ENCODE measurements at regions not wholly inside any gene's neighbourhood (a gene's known extent, or its start where the extent isn't known, plus 50 kb on each side); places are given as distances from the start of the nearest gene placed in this dataset.

DNA sequence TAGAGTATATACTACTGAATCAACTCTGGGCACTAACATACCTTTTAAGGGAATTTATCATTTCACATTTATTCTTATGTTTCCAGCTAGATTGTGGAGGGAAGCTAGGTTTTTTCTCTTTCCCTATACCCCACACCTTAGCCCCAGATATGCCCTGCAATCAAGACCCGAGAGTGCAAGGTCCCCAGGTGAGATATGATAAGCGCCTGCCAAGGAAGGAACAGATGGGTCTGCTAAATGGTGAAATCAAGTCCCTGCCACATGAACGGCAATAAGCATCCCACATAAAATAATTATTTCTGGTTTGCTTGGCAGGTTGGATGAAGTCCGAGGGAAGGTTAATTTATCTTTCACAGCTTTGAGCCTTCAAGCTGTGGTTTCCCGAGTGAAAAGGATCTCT lies 195.5 kb downstream of the TOX3 start:
- no TSS peak for BruUV-seq (replicated peaks)

DNA sequence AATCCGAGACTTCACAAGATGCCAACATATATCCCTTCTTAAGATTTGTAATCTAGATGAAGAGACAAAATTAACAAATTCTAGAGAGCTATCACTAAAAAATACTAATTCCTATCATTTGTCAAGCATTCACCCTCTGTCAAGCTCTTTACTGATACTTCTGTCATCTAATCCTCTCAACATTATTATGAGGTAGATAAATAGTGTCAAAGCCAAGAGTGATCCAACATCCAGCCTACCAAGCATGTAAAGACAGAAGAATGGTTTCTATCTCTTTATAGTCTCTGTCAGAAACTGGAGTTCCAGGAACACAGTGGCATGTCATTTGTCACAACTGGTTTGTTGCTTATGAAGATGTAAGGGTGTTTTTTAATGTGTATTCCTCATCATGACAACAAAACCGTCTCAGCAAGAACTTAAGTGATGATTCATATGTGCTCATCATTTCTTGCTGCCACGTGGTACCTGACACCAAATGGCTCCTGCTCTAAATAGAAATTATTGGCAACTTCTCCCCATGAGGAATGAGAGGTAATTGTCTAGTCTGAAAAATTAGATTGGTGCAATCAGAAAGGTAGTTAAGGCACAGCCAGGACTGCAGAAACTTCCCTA lies 196.8 kb downstream of the TOX3 start:
- no peak for FAIRE-seq
- no TSS peak for BruUV-seq (replicated peaks)
- H4K20me1 ChIP-seq (replicated peaks; ENCODE audit: control insufficient read depth, extremely low read depth, insufficient read depth, low read length) = no peaks in the 10 kb centered on the region
- dilution Hi-C loops (cut with MboI; ENCODE audit: extremely low pct_ligation_motif_present, low sequenced_read_pairs) = no loop called here
- no peaks in the 10 kb centered on the region for H3K79me2 ChIP-seq (ENCODE audit: control insufficient read depth, insufficient read depth, low read length)
- H3K9me1 ChIP-seq (replicated peaks; ENCODE audit: control insufficient read depth, extremely low read depth, insufficient read depth, low read length) = no peaks in the 10 kb centered on the region
- no peaks in the 10 kb centered on the region for H3K4me1 ChIP-seq (ENCODE audit: control insufficient read depth, extremely low read depth, insufficient read depth, low read length)
- H2AFZ ChIP-seq (ENCODE audit: low read depth, low read length) = no peak overlapping the region
- ChIA-PET CTCF (no interaction called here), POLR2A (no interaction called here)
- H3K27ac ChIP-seq (ENCODE audit: insufficient read depth, low read depth, low read length) = no peak overlapping the region
- no peak overlapping the region for H3K9ac ChIP-seq (replicated peaks; ENCODE audit: extremely low read depth, insufficient read depth, low read length)
- no peak overlapping the region for H3K4me3 ChIP-seq (replicated peaks in 1 of 3; ENCODE audit: insufficient read depth in 1 of 3, low read depth in 1 of 3, low read length in 3 of 3)
- H3K36me3 ChIP-seq (ENCODE audit: control insufficient read depth in 2 of 2, extremely low read depth in 1 of 2, insufficient read depth in 2 of 2, low read length in 2 of 2) = no peaks in the 10 kb centered on the region
- H3K9me3 ChIP-seq (replicated peaks; ENCODE audit: control insufficient read depth, insufficient read depth, low read length) = peaks cover 5% of the 10 kb centered on the region
- H3K27me3 ChIP-seq (ENCODE audit: control insufficient read depth in 2 of 2, insufficient read depth in 2 of 2, low read length in 2 of 2) = no peaks in the 10 kb centered on the region
- intact Hi-C loops (cut with micrococcal nuclease) = no loop called here
- DNase-seq (ENCODE audit: low read depth, low spot score) = no peak
- H3K4me2 ChIP-seq (ENCODE audit: insufficient read depth, low read length) = no peak overlapping the region
- TF ChIP-seq FOS (IDR thresholded peaks at IDR 0.05; ENCODE audit: borderline replicate concordance, insufficient read depth, low read length) = no peak
- no peak for TF ChIP-seq MYC (IDR thresholded peaks at IDR 0.05; ENCODE audit: low read depth, low read length)
- TF ChIP-seq, protein P1, sequence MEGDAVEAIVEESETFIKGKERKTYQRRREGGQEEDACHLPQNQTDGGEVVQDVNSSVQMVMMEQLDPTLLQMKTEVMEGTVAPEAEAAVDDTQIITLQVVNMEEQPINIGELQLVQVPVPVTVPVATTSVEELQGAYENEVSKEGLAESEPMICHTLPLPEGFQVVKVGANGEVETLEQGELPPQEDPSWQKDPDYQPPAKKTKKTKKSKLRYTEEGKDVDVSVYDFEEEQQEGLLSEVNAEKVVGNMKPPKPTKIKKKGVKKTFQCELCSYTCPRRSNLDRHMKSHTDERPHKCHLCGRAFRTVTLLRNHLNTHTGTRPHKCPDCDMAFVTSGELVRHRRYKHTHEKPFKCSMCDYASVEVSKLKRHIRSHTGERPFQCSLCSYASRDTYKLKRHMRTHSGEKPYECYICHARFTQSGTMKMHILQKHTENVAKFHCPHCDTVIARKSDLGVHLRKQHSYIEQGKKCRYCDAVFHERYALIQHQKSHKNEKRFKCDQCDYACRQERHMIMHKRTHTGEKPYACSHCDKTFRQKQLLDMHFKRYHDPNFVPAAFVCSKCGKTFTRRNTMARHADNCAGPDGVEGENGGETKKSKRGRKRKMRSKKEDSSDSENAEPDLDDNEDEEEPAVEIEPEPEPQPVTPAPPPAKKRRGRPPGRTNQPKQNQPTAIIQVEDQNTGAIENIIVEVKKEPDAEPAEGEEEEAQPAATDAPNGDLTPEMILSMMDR (IDR thresholded peaks at IDR 0.05; ENCODE audit: extremely low read depth in 1 of 2, insufficient read depth in 1 of 2, low read depth in 1 of 2, low read length in 2 of 2) = no peak
- TF ChIP-seq POLR2AphosphoS5 (IDR thresholded peaks at IDR 0.05; ENCODE audit: insufficient read depth, low read depth, low read length) = no peak
- no peak for TF ChIP-seq GATA2 (IDR thresholded peaks at IDR 0.05; ENCODE audit: insufficient read depth, insufficient read length, low read depth, low read length)
- TF ChIP-seq EZH2 (IDR thresholded peaks at IDR 0.05; ENCODE audit: borderline replicate concordance, low read depth, low read length, severe bottlenecking) = no peak
- TF ChIP-seq JUN (IDR thresholded peaks at IDR 0.05; ENCODE audit: borderline replicate concordance, insufficient read depth, insufficient read length, low read depth) = no peak
- TF ChIP-seq POLR2A (IDR thresholded peaks at IDR 0.05; ENCODE audit: low read depth, low read length) = no peak
- TF ChIP-seq, protein P2, sequence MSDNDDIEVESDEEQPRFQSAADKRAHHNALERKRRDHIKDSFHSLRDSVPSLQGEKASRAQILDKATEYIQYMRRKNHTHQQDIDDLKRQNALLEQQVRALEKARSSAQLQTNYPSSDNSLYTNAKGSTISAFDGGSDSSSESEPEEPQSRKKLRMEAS (IDR thresholded peaks at IDR 0.05; ENCODE audit: insufficient read depth, insufficient read length) = no peak

More for the DNA sequence above, 195.5 kb downstream of the TOX3 start:
- FAIRE-seq = no peak
- Histone ChIP-seq H3K36me3 (ENCODE audit: control insufficient read depth in 2 of 2, extremely low read depth in 1 of 2, insufficient read depth in 2 of 2, low read length in 2 of 2) (no peaks in the 10 kb centered on the region), H3K27ac (ENCODE audit: insufficient read depth, low read depth, low read length) (no peak overlapping the region), H3K9me1 (replicated peaks; ENCODE audit: control insufficient read depth, extremely low read depth, insufficient read depth, low read length) (no peaks in the 10 kb centered on the region), H3K9me3 (replicated peaks; ENCODE audit: control insufficient read depth, insufficient read depth, low read length) (peaks cover 5% of the 10 kb centered on the region), H3K4me3 (replicated peaks in 1 of 3; ENCODE audit: insufficient read depth in 1 of 3, low read depth in 1 of 3, low read length in 3 of 3) (no peak overlapping the region), H3K4me1 (ENCODE audit: control insufficient read depth, extremely low read depth, insufficient read depth, low read length) (no peaks in the 10 kb centered on the region), H3K79me2 (ENCODE audit: control insufficient read depth, insufficient read depth, low read length) (no peaks in the 10 kb centered on the region), H2AFZ (ENCODE audit: low read depth, low read length) (no peak overlapping the region), H3K27me3 (ENCODE audit: control insufficient read depth in 2 of 2, insufficient read depth in 2 of 2, low read length in 2 of 2) (no peaks in the 10 kb centered on the region), H3K4me2 (ENCODE audit: insufficient read depth, low read length) (no peak overlapping the region), H3K9ac (replicated peaks; ENCODE audit: extremely low read depth, insufficient read depth, low read length) (no peak overlapping the region), H4K20me1 (replicated peaks; ENCODE audit: control insufficient read depth, extremely low read depth, insufficient read depth, low read length) (no peaks in the 10 kb centered on the region)
- no peak for TF ChIP-seq EZH2 (IDR thresholded peaks at IDR 0.05; ENCODE audit: borderline replicate concordance, low read depth, low read length, severe bottlenecking)
- TF ChIP-seq, protein P2 (IDR thresholded peaks at IDR 0.05; ENCODE audit: insufficient read depth, insufficient read length) = no peak
- no peak for TF ChIP-seq POLR2AphosphoS5 (IDR thresholded peaks at IDR 0.05; ENCODE audit: insufficient read depth, low read depth, low read length)
- no peak for TF ChIP-seq FOS (IDR thresholded peaks at IDR 0.05; ENCODE audit: borderline replicate concordance, insufficient read depth, low read length)
- no peak for TF ChIP-seq MYC (IDR thresholded peaks at IDR 0.05; ENCODE audit: low read depth, low read length)
- no peak for TF ChIP-seq GATA2 (IDR thresholded peaks at IDR 0.05; ENCODE audit: insufficient read depth, insufficient read length, low read depth, low read length)
- TF ChIP-seq JUN (IDR thresholded peaks at IDR 0.05; ENCODE audit: borderline replicate concordance, insufficient read depth, insufficient read length, low read depth) = no peak
- ChIA-PET CTCF (no interaction called here), POLR2A (no interaction called here)
- no peak for DNase-seq (ENCODE audit: low read depth, low spot score)
- intact Hi-C loops (cut with micrococcal nuclease) (no loop called here), dilution Hi-C loops (cut with MboI; ENCODE audit: extremely low pct_ligation_motif_present, low sequenced_read_pairs) (no loop called here)

Measured in endothelial cell of umbilical vein (primary cell).